GM10266 (cell line): ENCODE measurements at regions not wholly inside any gene's neighbourhood (a gene's known extent, or its start where the extent isn't known, plus 50 kb on each side); places are given as distances from the start of the nearest gene placed in this dataset.

Source experiments
- DNase-seq: peaks from one replicate; pipeline ENCODE4 v3.0.0; 2012; ENCODE audit errors: extremely low spot score
- CTCF ChIP-seq: IDR thresholded peaks from 2 replicates; pipeline ENCODE4 v1.5.1; 2012; ENCODE audit warnings: mild to moderate bottlenecking, low read depth; ENCODE audit not compliant: control insufficient read depth, insufficient read depth; ENCODE audit errors: missing control alignments

- no peak for DNase-seq
- no peak for TF ChIP-seq CTCF
Measured at GRCh38 chr15:93848490-93848889, 382.9 kb upstream of the MCTP2 start.

GRCh38 chr15:93848076-93848475 is 383.3 kb upstream of the MCTP2 start:
- no peak for TF ChIP-seq CTCF
- DNase-seq: no peak

GRCh38 chr15:93846148-93846547 is 385.2 kb upstream of the MCTP2 start:
- DNase-seq: no peak
- no peak for TF ChIP-seq CTCF

GRCh38 chr15:93837450-93837849 is 393.9 kb upstream of the MCTP2 start:
- no peak for DNase-seq
- TF ChIP-seq CTCF: no peak

GRCh38 chr15:93835344-93835743 is 396.0 kb upstream of the MCTP2 start:
- DNase-seq: no peak
- TF ChIP-seq CTCF: no peak

GRCh38 chr15:93831641-93832040 is 399.7 kb upstream of the MCTP2 start:
- DNase-seq: no peak
- no peak for TF ChIP-seq CTCF

GRCh38 chr15:93830221-93831080 is 400.9 kb upstream of the MCTP2 start:
- no peak for DNase-seq
- no peak for TF ChIP-seq CTCF
